ENCODE measurements at regions not wholly inside any gene's neighbourhood (a gene's known extent, or its start where the extent isn't known, plus 50 kb on each side); places are given as distances from the start of the nearest gene placed in this dataset.

- BruUV-seq (replicated peaks) = no TSS peak
- no peaks in the 10 kb centered on the region for H3K36me3 ChIP-seq (ENCODE audit: insufficient read depth, low read length, poor library complexity, severe bottlenecking)
- no peaks in the 10 kb centered on the region for H3K27me3 ChIP-seq (replicated peaks; ENCODE audit: insufficient read depth, low read depth, low read length, poor library complexity)
- CTCF ChIA-PET = no interaction called here
- peaks cover 6% of the 10 kb centered on the region for H3K4me1 ChIP-seq (ENCODE audit: insufficient read depth, low read length, poor library complexity, severe bottlenecking)
- no peak overlapping the region for H3K4me3 ChIP-seq (ENCODE audit: low read depth, low read length, poor library complexity, severe bottlenecking)
- intact Hi-C loops (cut with micrococcal nuclease; ENCODE audit: unreplicated experiment) = no loop called here
- H3K27ac ChIP-seq (ENCODE audit: low read depth, low read length, poor library complexity, severe bottlenecking) = no peak overlapping the region
- POLR2A ChIA-PET (ENCODE audit: low non-redundant PET) = no interaction called here
- no peak for TF ChIP-seq CTCF (conservative IDR thresholded peaks at IDR 0.05; ENCODE audit: low read depth, low read length)
- H3K9me3 ChIP-seq (ENCODE audit: low read depth, low read length, poor library complexity, severe bottlenecking) = no peaks in the 10 kb centered on the region
- DNase-seq (ENCODE audit: low spot score) = no peak
These were observed 251.7 kb upstream of the MAD2L1 start for GRCh38 chr4:120318196-120318846.

- Histone ChIP-seq H3K27me3 (replicated peaks; ENCODE audit: insufficient read depth, low read depth, low read length, poor library complexity) (no peaks in the 10 kb centered on the region), H3K4me3 (ENCODE audit: low read depth, low read length, poor library complexity, severe bottlenecking) (no peak overlapping the region), H3K27ac (ENCODE audit: low read depth, low read length, poor library complexity, severe bottlenecking) (no peak overlapping the region), H3K4me1 (ENCODE audit: insufficient read depth, low read length, poor library complexity, severe bottlenecking) (peaks cover 6% of the 10 kb centered on the region), H3K9me3 (ENCODE audit: low read depth, low read length, poor library complexity, severe bottlenecking) (no peaks in the 10 kb centered on the region), H3K36me3 (ENCODE audit: insufficient read depth, low read length, poor library complexity, severe bottlenecking) (no peaks in the 10 kb centered on the region)
- no TSS peak for BruUV-seq (replicated peaks)
- TF ChIP-seq EZH2 (IDR thresholded peaks at IDR 0.05; ENCODE audit: borderline replicate concordance, low read depth, low read length, poor library complexity, severe bottlenecking) (no peak), CTCF (conservative IDR thresholded peaks at IDR 0.05; ENCODE audit: low read depth, low read length) (no peak)
- peak; percentile 24 for DNase-seq (ENCODE audit: low spot score)
- ChIA-PET POLR2A (ENCODE audit: low non-redundant PET) (no interaction called here), CTCF (no interaction called here)
- intact Hi-C loops (cut with micrococcal nuclease; ENCODE audit: unreplicated experiment) = no loop called here
These were observed 251.1 kb upstream of the MAD2L1 start for GRCh38 chr4:120317713-120318112.

GRCh38 chr4:120316416-120316815, 249.8 kb upstream of the MAD2L1 start:
- Histone ChIP-seq H3K27ac (ENCODE audit: low read depth, low read length, poor library complexity, severe bottlenecking) (no peak overlapping the region), H3K4me3 (ENCODE audit: low read depth, low read length, poor library complexity, severe bottlenecking) (no peak overlapping the region), H3K9me3 (ENCODE audit: low read depth, low read length, poor library complexity, severe bottlenecking) (no peaks in the 10 kb centered on the region), H3K36me3 (ENCODE audit: insufficient read depth, low read length, poor library complexity, severe bottlenecking) (no peaks in the 10 kb centered on the region), H3K4me1 (ENCODE audit: insufficient read depth, low read length, poor library complexity, severe bottlenecking) (peaks cover 6% of the 10 kb centered on the region), H3K27me3 (replicated peaks; ENCODE audit: insufficient read depth, low read depth, low read length, poor library complexity) (no peaks in the 10 kb centered on the region)
- ChIA-PET POLR2A (ENCODE audit: low non-redundant PET) (no interaction called here), CTCF (no interaction called here)
- intact Hi-C loops (cut with micrococcal nuclease; ENCODE audit: unreplicated experiment) = no loop called here
- TF ChIP-seq EZH2 (IDR thresholded peaks at IDR 0.05; ENCODE audit: borderline replicate concordance, low read depth, low read length, poor library complexity, severe bottlenecking) (no peak), CTCF (conservative IDR thresholded peaks at IDR 0.05; ENCODE audit: low read depth, low read length) (no peak)
- DNase-seq (ENCODE audit: low spot score) = no peak
- BruUV-seq (replicated peaks) = no TSS peak
